IPS-15b (cell line): ENCODE measurements at regions not wholly inside any gene's neighbourhood (a gene's known extent, or its start where the extent isn't known, plus 50 kb on each side); places are given as distances from the start of the nearest gene placed in this dataset.

ENCODE experiments used
- H3K27me3 ChIP-seq: one replicate; pipeline ENCODE4 v1.6.1; 2013; ENCODE audit warnings: low read length; ENCODE audit not compliant: control insufficient read depth, insufficient read depth
- H3K36me3 ChIP-seq: one replicate; pipeline ENCODE4 v1.6.1; 2013; ENCODE audit warnings: low read length; ENCODE audit not compliant: control insufficient read depth, insufficient read depth
- H3K4me1 ChIP-seq: one replicate; pipeline ENCODE4 v1.6.1; 2013; ENCODE audit warnings: mild to moderate bottlenecking, low read length; ENCODE audit not compliant: control insufficient read depth, insufficient read depth
- H3K4me3 ChIP-seq: one replicate; pipeline ENCODE4 v1.5.1; 2013; ENCODE audit warnings: low read depth, low read length
- H3K9ac ChIP-seq: one replicate; pipeline ENCODE4 v1.6.1; 2013; ENCODE audit warnings: low read depth, mild to moderate bottlenecking, low read length
- H3K9me3 ChIP-seq: one replicate; pipeline ENCODE4 v1.6.1; 2013; ENCODE audit warnings: mild to moderate bottlenecking, low read length; ENCODE audit not compliant: control insufficient read depth, insufficient read depth

- Histone ChIP-seq H3K4me3 (no peak overlapping the region), H3K9me3 (no peaks in the 10 kb centered on the region), H3K27me3 (peaks cover 12% of the 10 kb centered on the region), H3K4me1 (no peaks in the 10 kb centered on the region), H3K36me3 (no peaks in the 10 kb centered on the region), H3K9ac (no peak overlapping the region)
Measured at GRCh38 chr12:53817021-53817389, 65.2 kb upstream of the CISTR start.

- Histone ChIP-seq H3K9me3 (no peaks in the 10 kb centered on the region), H3K36me3 (no peaks in the 10 kb centered on the region), H3K4me3 (no peak overlapping the region), H3K4me1 (no peaks in the 10 kb centered on the region), H3K27me3 (peaks cover 19% of the 10 kb centered on the region), H3K9ac (no peak overlapping the region)
Measured at GRCh38 chr12:53820514-53821306, 68.9 kb upstream of the CISTR start.

DNA sequence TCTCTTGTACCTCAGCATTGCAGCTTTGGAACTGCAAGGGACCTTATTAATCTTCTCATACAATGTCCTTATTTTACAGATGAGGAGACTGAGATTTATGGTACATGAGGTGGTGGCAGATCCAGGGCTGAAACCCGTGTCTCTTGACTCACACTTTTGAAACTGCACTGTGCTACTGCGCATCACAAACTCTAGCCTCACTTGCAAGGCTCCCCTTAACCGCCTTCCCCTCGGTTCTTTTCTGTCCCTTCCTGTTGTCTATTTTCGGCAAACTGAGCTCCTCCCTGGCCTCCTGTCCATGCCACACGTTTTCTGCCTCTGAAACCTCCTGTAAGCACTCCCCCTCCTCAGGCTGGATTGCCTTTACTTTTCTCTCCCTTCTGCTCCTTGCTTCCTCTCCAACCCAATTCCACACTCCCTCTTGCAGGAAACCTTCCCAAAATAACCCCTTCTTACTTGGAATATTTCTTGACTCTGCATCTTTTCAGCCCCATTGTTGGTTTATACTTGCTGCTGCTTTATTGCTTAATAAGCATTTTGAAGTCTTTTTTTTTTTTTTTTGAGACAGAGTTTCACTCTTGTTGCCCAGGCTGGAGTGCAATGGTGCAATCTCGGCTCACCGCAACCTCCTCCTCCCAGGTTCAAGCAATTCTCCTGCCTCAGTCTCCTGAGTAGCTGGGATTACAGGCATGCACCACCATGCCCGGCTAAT, 72.4 kb upstream of the CISTR start:
- Histone ChIP-seq H3K36me3 (no peaks in the 10 kb centered on the region), H3K27me3 (peaks cover 8% of the 10 kb centered on the region), H3K9me3 (no peaks in the 10 kb centered on the region), H3K9ac (no peak overlapping the region), H3K4me3 (no peak overlapping the region), H3K4me1 (no peaks in the 10 kb centered on the region)

DNA sequence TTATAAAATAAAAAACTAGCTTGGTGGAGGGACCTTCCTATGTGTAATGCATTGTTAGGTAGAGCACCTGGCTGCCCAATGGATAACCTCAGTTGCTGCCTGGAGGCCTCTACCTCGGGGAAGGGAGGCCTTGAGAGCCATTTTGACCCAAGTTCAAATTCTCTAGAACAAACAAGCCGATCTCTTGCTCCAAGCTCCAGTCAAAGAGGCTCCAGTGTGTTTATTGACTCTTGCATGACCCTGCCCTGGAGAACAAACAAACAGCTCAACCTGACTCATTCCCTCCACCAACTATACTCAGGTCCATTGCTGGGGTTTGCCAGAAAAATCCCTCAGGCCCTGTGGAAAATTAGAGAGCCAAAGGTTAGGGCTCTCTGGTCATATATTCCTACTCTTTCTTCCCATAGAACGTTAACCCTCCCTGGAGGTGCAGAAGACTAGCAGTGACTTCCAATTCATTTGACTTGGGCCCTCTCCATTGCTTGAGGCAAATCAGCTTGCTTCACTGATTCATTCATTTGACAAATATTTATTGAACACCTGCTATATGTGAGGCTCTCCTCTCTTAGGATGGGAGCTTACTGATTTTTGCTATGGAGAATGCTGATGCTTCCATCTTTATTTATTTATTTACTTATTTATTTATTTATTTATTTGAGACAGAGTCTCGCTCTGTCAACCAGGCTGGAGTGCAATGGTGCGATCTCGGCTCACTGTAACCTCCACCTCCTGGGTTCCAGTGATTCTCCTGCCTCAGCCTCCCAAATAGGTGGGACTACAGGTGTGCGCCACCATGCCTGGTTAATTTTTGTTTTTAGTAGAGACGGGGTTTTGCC, 73.7 kb upstream of the CISTR start:
- no peaks in the 10 kb centered on the region for H3K36me3 ChIP-seq
- no peak overlapping the region for H3K4me3 ChIP-seq
- no peaks in the 10 kb centered on the region for H3K4me1 ChIP-seq
- peaks cover 8% of the 10 kb centered on the region for H3K27me3 ChIP-seq
- no peak overlapping the region for H3K9ac ChIP-seq
- H3K9me3 ChIP-seq, result no peaks in the 10 kb centered on the region

- H3K9ac ChIP-seq, result no peak overlapping the region
- no peaks in the 10 kb centered on the region for H3K4me1 ChIP-seq
- H3K4me3 ChIP-seq, result no peak overlapping the region
- peaks cover 11% of the 10 kb centered on the region for H3K27me3 ChIP-seq
- H3K9me3 ChIP-seq, result no peaks in the 10 kb centered on the region
- H3K36me3 ChIP-seq, result no peaks in the 10 kb centered on the region
Measured at GRCh38 chr12:53827306-53827705, 75.5 kb upstream of the CISTR start.

GRCh38 chr12:53828598-53828997, 76.8 kb upstream of the CISTR start:
- Histone ChIP-seq H3K27me3 (peaks cover 7% of the 10 kb centered on the region), H3K36me3 (no peaks in the 10 kb centered on the region), H3K4me1 (no peaks in the 10 kb centered on the region), H3K4me3 (no peak overlapping the region), H3K9ac (no peak overlapping the region), H3K9me3 (no peaks in the 10 kb centered on the region)

- H3K4me3 ChIP-seq, result no peak overlapping the region
- no peaks in the 10 kb centered on the region for H3K4me1 ChIP-seq
- no peak overlapping the region for H3K9ac ChIP-seq
- peaks cover 7% of the 10 kb centered on the region for H3K27me3 ChIP-seq
- no peaks in the 10 kb centered on the region for H3K36me3 ChIP-seq
- H3K9me3 ChIP-seq, result no peaks in the 10 kb centered on the region
Measured at GRCh38 chr12:53829130-53829819, 77.5 kb upstream of the CISTR start.

GRCh38 chr12:53830631-53831030, 78.9 kb upstream of the CISTR start:
- Histone ChIP-seq H3K4me1 (no peaks in the 10 kb centered on the region), H3K27me3 (peaks cover 4% of the 10 kb centered on the region), H3K4me3 (no peak overlapping the region), H3K9ac (no peak overlapping the region), H3K9me3 (no peaks in the 10 kb centered on the region), H3K36me3 (no peaks in the 10 kb centered on the region)

GRCh38 chr12:53836119-53836655, 84.4 kb upstream of the CISTR start:
- H3K4me1 ChIP-seq, result no peaks in the 10 kb centered on the region
- H3K36me3 ChIP-seq, result no peaks in the 10 kb centered on the region
- H3K9ac ChIP-seq, result no peak overlapping the region
- no peaks in the 10 kb centered on the region for H3K9me3 ChIP-seq
- peaks cover 8% of the 10 kb centered on the region for H3K27me3 ChIP-seq
- H3K4me3 ChIP-seq, result no peak overlapping the region

DNA sequence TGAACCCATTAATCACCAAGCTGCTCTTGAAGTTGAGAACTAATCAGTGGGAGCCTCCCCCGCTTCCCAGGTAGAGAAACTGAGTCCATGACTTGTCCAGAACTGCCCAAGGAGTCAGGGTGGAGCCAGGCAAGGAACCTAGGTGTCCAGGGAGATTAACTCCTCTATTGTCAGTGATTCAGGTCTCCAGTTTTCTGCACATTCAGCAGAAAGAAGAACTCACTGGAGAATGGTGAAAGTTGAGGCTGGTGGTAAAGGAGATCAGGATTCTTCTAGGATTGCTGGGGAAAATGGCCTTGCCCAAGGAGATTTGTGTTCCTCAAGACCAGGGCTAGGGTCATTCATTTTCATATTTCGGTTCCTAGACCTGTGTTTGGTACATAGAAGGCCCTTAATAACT, 87.2 kb upstream of the CISTR start:
- no peak overlapping the region for H3K9ac ChIP-seq
- H3K4me3 ChIP-seq, result no peak overlapping the region
- no peaks in the 10 kb centered on the region for H3K36me3 ChIP-seq
- no peaks in the 10 kb centered on the region for H3K9me3 ChIP-seq
- H3K27me3 ChIP-seq, result peaks cover 12% of the 10 kb centered on the region
- no peaks in the 10 kb centered on the region for H3K4me1 ChIP-seq

GRCh38 chr12:53840316-53840715, 88.5 kb upstream of the CISTR start:
- Histone ChIP-seq H3K36me3 (no peaks in the 10 kb centered on the region), H3K4me3 (no peak overlapping the region), H3K9me3 (no peaks in the 10 kb centered on the region), H3K27me3 (peaks cover 20% of the 10 kb centered on the region), H3K4me1 (no peaks in the 10 kb centered on the region), H3K9ac (no peak overlapping the region)
